Lower lobe of right lung (tissue), 2 donors: ENCODE measurements at regions not wholly inside any gene's neighbourhood (a gene's known extent, or its start where the extent isn't known, plus 50 kb on each side); places are given as distances from the start of the nearest gene placed in this dataset.

ENCODE experiments used
- ATAC-seq, 2 donors: fragments of 200-7000 bp; cut with Tn5 transposase; one replicate each; pipeline ENCODE4 v1.9.1; 2020 to 2022; ENCODE audit warnings: mild to moderate bottlenecking in 2 of 2, moderate library complexity in 2 of 2
- DNase-seq: peaks from one replicate; pipeline ENCODE4 v3.0.0-alpha.2; 2020
- H3K27ac ChIP-seq: fragments of 200-600 bp; one replicate; pipeline ENCODE4 v1.8.0; 2022
- H3K27me3 ChIP-seq: fragments of 200-600 bp; one replicate; pipeline ENCODE4 v1.8.0; 2022; ENCODE audit warnings: low read depth
- H3K36me3 ChIP-seq: fragments of 200-600 bp; one replicate; pipeline ENCODE4 v1.8.0; 2022; ENCODE audit warnings: mild to moderate bottlenecking
- H3K4me1 ChIP-seq: fragments of 200-600 bp; one replicate; pipeline ENCODE4 v1.8.0; 2022
- H3K4me3 ChIP-seq: fragments of 200-600 bp; one replicate; pipeline ENCODE4 v1.8.0; 2022; ENCODE audit warnings: mild to moderate bottlenecking
- H3K9me3 ChIP-seq: fragments of 200-600 bp; one replicate; pipeline ENCODE4 v1.8.0; 2022
- CTCF ChIP-seq: fragments of 200-600 bp; IDR thresholded peaks from one replicate; pipeline ENCODE4 v1.8.0; 2022; ENCODE audit warnings: antibody characterized with exemption, mild to moderate bottlenecking
- intact Hi-C: fragments of 100-400 bp; cut with DNase I; formaldehyde crosslinking; loops from one replicate; pipeline ENCODE4 v1.11.0; 2022
- donor health status: DM: no; HTN: yes; CAD: no; lungs with severe emphysema.

- DNase-seq = no peak
Observed at GRCh38 chr9:86578722-86579121, 224.5 kb upstream of the TUT7 start.

DNA sequence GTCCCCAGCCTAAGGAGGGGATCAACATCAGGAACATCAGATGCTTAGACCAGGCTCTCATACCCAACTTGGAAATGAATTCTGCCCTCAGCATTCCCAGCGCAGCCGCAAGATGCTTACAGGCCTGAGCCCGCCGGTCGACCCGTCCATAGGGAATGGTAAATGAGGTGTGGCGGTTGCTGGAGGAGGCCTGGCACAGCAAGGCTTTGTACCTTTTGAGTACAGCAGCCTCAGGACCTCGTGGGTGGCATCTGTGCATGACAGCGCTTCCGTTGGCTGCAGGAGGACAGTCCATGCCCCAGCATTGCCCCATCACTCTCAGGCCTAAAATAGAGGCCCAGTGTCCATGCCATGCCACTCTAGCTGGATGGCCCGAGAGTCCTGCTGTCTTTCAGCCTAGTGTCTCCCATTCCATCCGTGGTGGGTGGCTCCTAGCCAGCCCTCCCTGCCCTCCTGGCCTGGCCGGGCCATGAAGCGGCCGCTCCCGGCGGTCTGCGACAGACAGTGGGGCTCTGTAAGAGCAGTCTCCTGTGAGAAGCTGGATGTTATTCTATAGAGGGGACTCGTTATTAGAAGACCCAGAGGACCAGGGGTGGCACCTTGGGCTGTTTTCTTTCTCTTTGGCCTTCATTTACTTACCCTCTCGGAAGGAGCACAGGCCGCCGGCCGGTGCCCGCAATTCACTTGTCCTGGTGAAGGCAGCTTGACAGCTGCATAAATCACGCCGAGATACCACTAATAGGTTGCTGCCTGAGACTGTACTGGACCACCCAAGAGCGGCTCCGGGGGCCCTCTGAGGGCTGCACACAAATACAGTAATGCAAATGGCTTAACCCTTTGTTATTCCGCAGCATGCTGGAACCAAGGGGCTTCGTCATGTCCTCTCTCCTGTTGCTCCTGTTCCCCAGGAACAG lies 223.5 kb upstream of the TUT7 start:
- Histone ChIP-seq H3K27ac (no peak overlapping the region), H3K36me3 (no peaks in the 10 kb centered on the region), H3K27me3 (no peaks in the 10 kb centered on the region), H3K4me1 (no peaks in the 10 kb centered on the region), H3K4me3 (no peak overlapping the region), H3K9me3 (no peaks in the 10 kb centered on the region)
- intact Hi-C loops = no loop called here
- no peak for TF ChIP-seq CTCF
- ATAC-seq (no peak), DNase-seq (no peak)

More at GRCh38 chr9:86578722-86579121, 224.5 kb upstream of the TUT7 start:
- Histone ChIP-seq H3K4me3 (no peak overlapping the region), H3K9me3 (no peaks in the 10 kb centered on the region), H3K4me1 (no peaks in the 10 kb centered on the region), H3K27ac (no peak overlapping the region), H3K36me3 (no peaks in the 10 kb centered on the region), H3K27me3 (no peaks in the 10 kb centered on the region)
- ATAC-seq = no peak
- no peak for TF ChIP-seq CTCF
- intact Hi-C loops = no loop called here

DNA sequence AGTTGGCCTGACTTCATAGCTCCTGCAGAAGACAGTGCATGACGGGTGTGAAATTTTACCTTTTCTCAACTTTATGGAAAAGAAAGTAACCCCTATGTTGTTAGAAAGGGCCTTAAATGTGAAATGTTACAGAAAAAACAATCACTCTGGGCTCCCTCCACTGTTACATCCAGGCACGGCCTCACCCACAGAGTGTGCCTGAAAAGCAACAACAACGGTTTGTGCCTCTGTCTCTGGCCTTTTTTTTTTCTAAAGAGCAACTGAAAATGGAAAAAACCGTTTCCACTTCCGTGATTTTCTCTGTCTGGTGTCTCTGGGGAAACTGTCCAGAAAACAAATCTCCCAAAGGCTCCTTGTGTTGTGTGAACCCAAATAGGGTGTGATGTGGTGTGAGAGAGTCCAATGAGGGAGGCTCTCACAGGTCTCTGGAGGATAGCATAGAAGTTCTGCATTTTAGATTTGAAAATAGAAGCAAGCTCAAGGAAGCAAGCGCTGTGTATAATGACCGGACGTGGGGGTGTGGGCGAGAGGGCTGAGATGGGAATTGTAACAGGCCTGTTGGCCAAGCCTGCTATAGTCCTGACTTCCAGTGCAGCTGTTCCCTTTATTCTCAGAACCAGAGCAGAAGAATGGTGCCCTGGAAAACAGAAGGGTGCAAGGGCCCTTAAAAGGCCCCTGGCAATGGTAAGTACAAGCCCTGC lies 221.8 kb upstream of the TUT7 start:
- intact Hi-C loops = no loop called here
- no peak for TF ChIP-seq CTCF
- H3K4me1 ChIP-seq = no peaks in the 10 kb centered on the region
- H3K27ac ChIP-seq = peak overlapping the region; percentile 9
- H3K27me3 ChIP-seq = no peaks in the 10 kb centered on the region
- no peaks in the 10 kb centered on the region for H3K36me3 ChIP-seq
- no peak overlapping the region for H3K4me3 ChIP-seq
- no peak for ATAC-seq
- DNase-seq = no peak
- H3K9me3 ChIP-seq = no peaks in the 10 kb centered on the region

- intact Hi-C loops = no loop called here
- no peaks in the 10 kb centered on the region for H3K4me1 ChIP-seq
- H3K27ac ChIP-seq = no peak overlapping the region
- H3K9me3 ChIP-seq = no peaks in the 10 kb centered on the region
- H3K36me3 ChIP-seq = no peaks in the 10 kb centered on the region
- no peak for TF ChIP-seq CTCF
- H3K4me3 ChIP-seq = no peak overlapping the region
- no peak for DNase-seq
- H3K27me3 ChIP-seq = no peaks in the 10 kb centered on the region
- no peak for ATAC-seq
Observed at GRCh38 chr9:86575137-86575536, 220.9 kb upstream of the TUT7 start.

- Histone ChIP-seq H3K9me3 (no peaks in the 10 kb centered on the region), H3K4me1 (no peaks in the 10 kb centered on the region), H3K27ac (no peak overlapping the region), H3K36me3 (no peaks in the 10 kb centered on the region), H3K4me3 (no peak overlapping the region), H3K27me3 (no peaks in the 10 kb centered on the region)
- intact Hi-C loops = no loop called here
- DNase-seq (no peak), ATAC-seq (no peak)
- TF ChIP-seq CTCF = no peak
Observed at GRCh38 chr9:86573886-86574285, 219.7 kb upstream of the TUT7 start.
